Vagina (tissue), 2 donors: ENCODE measurements at regions not wholly inside any gene's neighbourhood (a gene's known extent, or its start where the extent isn't known, plus 50 kb on each side); places are given as distances from the start of the nearest gene placed in this dataset.
A peak's percentile ranks its signal among the peaks of the same experiment; 100 is the strongest.
"Not testable (repeated sequence)": the region's sequence is repeated elsewhere in the genome, so short reads cannot be mapped to it uniquely, and the experiment has no call there.

Source experiments
- DNase-seq, 2 donors: peaks; one replicate each; pipeline ENCODE4 v3.0.0-alpha.2; 2017; ENCODE audit errors: extremely low spot score in 2 of 2
- H3K27ac ChIP-seq: fragments of 200-600 bp; sonication (generic); one replicate; pipeline ENCODE4 v1.5.1; 2019
- H3K27me3 ChIP-seq: fragments of 200-600 bp; sonication (generic); one replicate; pipeline ENCODE4 v1.5.1; 2019
- H3K36me3 ChIP-seq, 2 donors: fragments of 200-600 bp; sonication (generic); one replicate each; pipeline ENCODE4 v1.5.1; 2017 to 2019
- H3K4me1 ChIP-seq: fragments of 200-600 bp; sonication (generic); one replicate; pipeline ENCODE4 v1.5.1; 2019
- H3K4me3 ChIP-seq, 2 donors: fragments of 200-600 bp; sonication (generic); 1 replicate in 1 of 2; 2 replicates in 1 of 2; pipeline ENCODE4 v1.5.1; 2016 to 2019
- H3K9me3 ChIP-seq: fragments of 200-600 bp; sonication (generic); one replicate; pipeline ENCODE4 v1.5.1; 2019
- CTCF ChIP-seq, 3 experiments: fragments of 450-650 bp in 2 of 3; fragments of 200-600 bp in 1 of 3; sonication (generic) in 1 of 3; IDR thresholded peaks; one replicate each; pipeline ENCODE4 v1.5.1; 2017 to 2019; ENCODE audit warnings: antibody characterized with exemption in 3 of 3, mild to moderate bottlenecking in 2 of 3, moderate library complexity in 2 of 3
- POLR2A ChIP-seq, 2 donors: fragments of 450-650 bp; IDR thresholded peaks; one replicate each; pipeline ENCODE4 v1.6.1; 2017; ENCODE audit warnings: antibody characterized with exemption in 2 of 2, mild to moderate bottlenecking in 2 of 2, moderate library complexity in 2 of 2
- POLR2AphosphoS5 ChIP-seq, 2 donors: sonication (generic); formaldehyde crosslinking; IDR thresholded peaks; one replicate each; pipeline ENCODE4 v1.9.0; 2017; ENCODE audit warnings: antibody characterized with exemption in 2 of 2, mild to moderate bottlenecking in 2 of 2, low read depth in 1 of 2; ENCODE audit not compliant: insufficient read depth in 1 of 2
- intact Hi-C: fragments of 100-400 bp; cut with DNase I; formaldehyde crosslinking; loops from one replicate; pipeline ENCODE4 v1.15.1; 2023

GRCh38 chr10:29701306-29701705 is 66.5 kb upstream of the SVIL start:
- intact Hi-C loops: no loop called here
- no peaks in the 10 kb centered on the region for H3K27me3 ChIP-seq
- H3K4me1 ChIP-seq: peaks cover 20% of the 10 kb centered on the region
- no peak for DNase-seq
- no peak overlapping the region for H3K27ac ChIP-seq
- H3K4me3 ChIP-seq: no peak overlapping the region
- H3K9me3 ChIP-seq: no peaks in the 10 kb centered on the region
- TF ChIP-seq POLR2A (IDR thresholded peaks at IDR 0.05) (no peak), CTCF (IDR thresholded peaks at IDR 0.05) (no peak), POLR2AphosphoS5 (IDR thresholded peaks at IDR 0.05; ENCODE audit: insufficient read depth in 1 of 2, low read depth in 1 of 2) (no peak)
- H3K36me3 ChIP-seq: no peaks in the 10 kb centered on the region

GRCh38 chr10:29699621-29700020 is 64.8 kb upstream of the SVIL start:
- Histone ChIP-seq H3K36me3 (no peaks in the 10 kb centered on the region), H3K27me3 (no peaks in the 10 kb centered on the region), H3K4me3 (no peak overlapping the region), H3K27ac (no peak overlapping the region), H3K9me3 (no peaks in the 10 kb centered on the region), H3K4me1 (peaks cover 20% of the 10 kb centered on the region)
- intact Hi-C loops: no loop called here
- DNase-seq: peak in 1 of 2 donors; percentile 22
- TF ChIP-seq POLR2AphosphoS5 (IDR thresholded peaks at IDR 0.05; ENCODE audit: insufficient read depth in 1 of 2, low read depth in 1 of 2): no peak
- TF ChIP-seq POLR2A (IDR thresholded peaks at IDR 0.05): no peak
- no peak for TF ChIP-seq CTCF (IDR thresholded peaks at IDR 0.05)

GRCh38 chr10:29698773-29699490 is 64.2 kb upstream of the SVIL start:
- H3K4me1 ChIP-seq: peaks cover 19% of the 10 kb centered on the region
- intact Hi-C loops: no loop called here
- H3K4me3 ChIP-seq: no peak overlapping the region
- no peak overlapping the region for H3K27ac ChIP-seq
- H3K27me3 ChIP-seq: no peaks in the 10 kb centered on the region
- TF ChIP-seq CTCF (IDR thresholded peaks at IDR 0.05) (no peak), POLR2A (IDR thresholded peaks at IDR 0.05) (no peak), POLR2AphosphoS5 (IDR thresholded peaks at IDR 0.05; ENCODE audit: insufficient read depth in 1 of 2, low read depth in 1 of 2) (no peak)
- no peaks in the 10 kb centered on the region for H3K36me3 ChIP-seq
- DNase-seq: peak in 1 of 2 donors; percentile 25
- no peaks in the 10 kb centered on the region for H3K9me3 ChIP-seq

GRCh38 chr10:29696581-29696980 is 61.8 kb upstream of the SVIL start:
- H3K9me3 ChIP-seq, H3K27me3 ChIP-seq, H3K27ac ChIP-seq, DNase-seq, H3K4me3 ChIP-seq, intact Hi-C loops, H3K36me3 ChIP-seq: not testable (repeated sequence)
- peaks cover 19% of the 10 kb centered on the region for H3K4me1 ChIP-seq

GRCh38 chr10:29694121-29694520 is 59.4 kb upstream of the SVIL start:
- H3K27ac ChIP-seq: no peak overlapping the region

More at GRCh38 chr10:29694121-29694520, 59.4 kb upstream of the SVIL start:
- no peak for TF ChIP-seq CTCF (IDR thresholded peaks at IDR 0.05)
- no peak for DNase-seq
- intact Hi-C loops: no loop called here
- no peaks in the 10 kb centered on the region for H3K27me3 ChIP-seq
- H3K4me3 ChIP-seq: no peak overlapping the region
- no peaks in the 10 kb centered on the region for H3K36me3 ChIP-seq
- no peaks in the 10 kb centered on the region for H3K9me3 ChIP-seq
- H3K4me1 ChIP-seq: peaks cover 30% of the 10 kb centered on the region
